ENCODE measurements at regions not wholly inside any gene's neighbourhood (a gene's known extent, or its start where the extent isn't known, plus 50 kb on each side); places are given as distances from the start of the nearest gene placed in this dataset.
A peak's percentile ranks its signal among the peaks of the same experiment; 100 is the strongest.

GRCh38 chr3:107428051-107428858, 51.0 kb downstream of the CCDC54 start:
- H3K27me3 Mint-ChIP-seq, result peaks cover 6 to 13% of the 10 kb centered on the region in 2 donors
- H3K27ac Mint-ChIP-seq, result no peak overlapping the region
- no peaks in the 10 kb centered on the region for H3K36me3 Mint-ChIP-seq
- H3K4me1 Mint-ChIP-seq (ENCODE audit: low read depth in 2 of 2), result peaks cover 8 to 14% of the 10 kb centered on the region in 2 donors
- H3K9me3 Mint-ChIP-seq, result no peaks in the 10 kb centered on the region
- ATAC-seq (no peak), DNase-seq (ENCODE audit: low spot score) (no peak)
- no peak overlapping the region for H3K4me3 Mint-ChIP-seq

GRCh38 chr3:107429320-107430181, 52.3 kb downstream of the CCDC54 start:
- ATAC-seq (peak; percentile 66 to 74), DNase-seq (ENCODE audit: low spot score) (peak; percentile 75)
- no peaks in the 10 kb centered on the region for H3K9me3 Mint-ChIP-seq
- H3K4me1 Mint-ChIP-seq (ENCODE audit: low read depth in 2 of 2), result peaks cover 8 to 14% of the 10 kb centered on the region in 2 donors
- no peak overlapping the region for H3K27ac Mint-ChIP-seq
- peaks cover 15 to 17% of the 10 kb centered on the region in 2 donors for H3K27me3 Mint-ChIP-seq
- H3K36me3 Mint-ChIP-seq, result no peaks in the 10 kb centered on the region
- peak overlapping the region; percentile 85 for H3K4me3 Mint-ChIP-seq

DNA sequence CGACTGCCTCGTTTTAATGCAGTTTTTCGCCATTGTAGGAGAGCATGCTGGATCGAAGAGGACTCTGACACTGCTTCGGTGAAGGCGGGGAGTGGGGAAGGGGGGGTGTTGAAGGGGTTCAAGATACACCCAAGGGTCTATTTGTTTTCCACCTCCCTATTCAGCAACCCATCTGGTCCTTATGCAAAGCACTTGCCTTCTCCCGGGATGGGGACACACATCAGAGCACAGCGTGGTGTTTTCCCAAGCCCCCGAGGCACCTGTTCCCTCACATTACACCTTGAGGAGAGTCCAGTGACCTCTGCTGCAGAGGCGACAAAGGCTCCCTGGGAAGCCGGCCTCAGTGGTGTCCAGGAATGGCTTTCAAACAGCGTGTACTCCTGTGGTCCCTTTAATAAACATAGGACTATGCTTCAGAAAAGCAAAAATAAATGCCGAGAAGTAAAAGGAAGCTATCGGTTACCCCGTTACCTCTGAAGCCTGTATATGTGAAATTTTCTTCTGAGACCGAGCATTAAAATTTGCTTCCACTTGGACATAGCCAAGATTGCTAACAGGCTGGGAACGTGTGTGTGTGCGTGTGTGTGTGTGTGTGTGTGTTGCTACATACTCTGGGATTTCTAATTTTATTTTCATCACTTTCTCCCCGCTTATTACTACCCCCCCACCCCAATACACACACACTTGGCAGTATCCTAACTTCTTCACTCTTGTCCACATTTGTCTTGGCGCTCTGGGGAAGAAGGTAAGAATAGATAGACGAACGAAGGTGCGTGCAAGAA, 53.2 kb downstream of the CCDC54 start:
- Mint-ChIP-seq H3K27ac (peak overlapping the region in 1 of 2 donors; percentile 67), H3K4me3 (peak overlapping the region; percentile 85), H3K27me3 (peaks cover 20% of the 10 kb centered on the region in 2 donors), H3K9me3 (no peaks in the 10 kb centered on the region), H3K36me3 (no peaks in the 10 kb centered on the region), H3K4me1 (ENCODE audit: low read depth in 2 of 2) (peaks cover 8 to 14% of the 10 kb centered on the region in 2 donors)
- DNase-seq (ENCODE audit: low spot score) (no peak), ATAC-seq (peak in 1 of 2 donors; percentile 2)

- H3K4me1 Mint-ChIP-seq (ENCODE audit: low read depth in 2 of 2), result peaks cover 8 to 14% of the 10 kb centered on the region in 2 donors
- ATAC-seq, result peak; percentile 50 to 62
- H3K36me3 Mint-ChIP-seq, result no peaks in the 10 kb centered on the region
- no peaks in the 10 kb centered on the region for H3K9me3 Mint-ChIP-seq
- H3K27me3 Mint-ChIP-seq, result peaks cover 20% of the 10 kb centered on the region in 2 donors
- H3K27ac Mint-ChIP-seq, result peak overlapping the region in 1 of 2 donors; percentile 67
- peak; percentile 63 for DNase-seq (ENCODE audit: low spot score)
- H3K4me3 Mint-ChIP-seq, result peak overlapping the region; percentile 85
Observed at GRCh38 chr3:107430996-107431245, 53.7 kb downstream of the CCDC54 start.

- no peaks in the 10 kb centered on the region for H3K36me3 Mint-ChIP-seq
- H3K27me3 Mint-ChIP-seq, result peaks cover 20% of the 10 kb centered on the region in 2 donors
- H3K9me3 Mint-ChIP-seq, result no peaks in the 10 kb centered on the region
- peak overlapping the region; percentile 41 to 67 for H3K27ac Mint-ChIP-seq
- peak; percentile 87 to 88 for ATAC-seq
- peak; percentile 66 for DNase-seq (ENCODE audit: low spot score)
- H3K4me1 Mint-ChIP-seq (ENCODE audit: low read depth in 2 of 2), result peaks cover 8 to 14% of the 10 kb centered on the region in 2 donors
- peak overlapping the region; percentile 85 for H3K4me3 Mint-ChIP-seq
Observed at GRCh38 chr3:107431246-107432012, 54.2 kb downstream of the CCDC54 start.

- H3K27ac Mint-ChIP-seq, result peak overlapping the region; percentile 41 to 61
- DNase-seq (ENCODE audit: low spot score), result no peak
- no peaks in the 10 kb centered on the region for H3K36me3 Mint-ChIP-seq
- ATAC-seq, result no peak
- H3K27me3 Mint-ChIP-seq, result peaks cover 20% of the 10 kb centered on the region in 2 donors
- peak overlapping the region; percentile 85 for H3K4me3 Mint-ChIP-seq
- peaks cover 8 to 14% of the 10 kb centered on the region in 2 donors for H3K4me1 Mint-ChIP-seq (ENCODE audit: low read depth in 2 of 2)
- H3K9me3 Mint-ChIP-seq, result no peaks in the 10 kb centered on the region
Observed at GRCh38 chr3:107432013-107432515, 54.8 kb downstream of the CCDC54 start.

GRCh38 chr3:107432646-107433045, 55.4 kb downstream of the CCDC54 start:
- no peaks in the 10 kb centered on the region for H3K9me3 Mint-ChIP-seq
- peak overlapping the region; percentile 85 for H3K4me3 Mint-ChIP-seq
- H3K27me3 Mint-ChIP-seq, result peaks cover 20% of the 10 kb centered on the region in 2 donors
- ATAC-seq (no peak), DNase-seq (ENCODE audit: low spot score) (no peak)
- no peak overlapping the region for H3K27ac Mint-ChIP-seq
- peaks cover 8 to 14% of the 10 kb centered on the region in 2 donors for H3K4me1 Mint-ChIP-seq (ENCODE audit: low read depth in 2 of 2)
- H3K36me3 Mint-ChIP-seq, result no peaks in the 10 kb centered on the region

DNA sequence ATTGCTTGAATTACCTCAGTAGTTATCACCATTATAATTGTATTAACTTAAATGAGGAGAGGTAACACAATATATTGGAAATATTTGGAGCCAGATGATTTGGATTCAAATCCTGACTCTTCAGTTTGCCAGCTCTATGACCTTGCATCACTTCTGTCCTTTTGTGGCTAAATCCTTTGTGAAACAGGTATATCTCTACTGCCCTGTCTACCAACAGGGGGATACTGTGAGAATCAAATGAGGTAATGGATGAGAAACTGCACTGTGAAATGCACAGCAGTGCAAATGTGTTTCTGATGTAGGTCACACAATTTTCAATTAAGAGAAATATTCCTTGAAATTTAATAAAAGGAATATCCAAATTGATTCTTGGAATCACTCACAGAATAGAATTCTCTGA, 58.8 kb downstream of the CCDC54 start:
- H3K9me3 Mint-ChIP-seq, result no peaks in the 10 kb centered on the region
- peaks cover 12 to 14% of the 10 kb centered on the region in 2 donors for H3K27me3 Mint-ChIP-seq
- H3K4me3 Mint-ChIP-seq, result no peak overlapping the region
- peaks cover 0 to 3% of the 10 kb centered on the region in 2 donors for H3K4me1 Mint-ChIP-seq (ENCODE audit: low read depth in 2 of 2)
- no peaks in the 10 kb centered on the region for H3K36me3 Mint-ChIP-seq
- H3K27ac Mint-ChIP-seq, result no peak overlapping the region
- no peak for DNase-seq (ENCODE audit: low spot score)
- ATAC-seq, result no peak

DNA sequence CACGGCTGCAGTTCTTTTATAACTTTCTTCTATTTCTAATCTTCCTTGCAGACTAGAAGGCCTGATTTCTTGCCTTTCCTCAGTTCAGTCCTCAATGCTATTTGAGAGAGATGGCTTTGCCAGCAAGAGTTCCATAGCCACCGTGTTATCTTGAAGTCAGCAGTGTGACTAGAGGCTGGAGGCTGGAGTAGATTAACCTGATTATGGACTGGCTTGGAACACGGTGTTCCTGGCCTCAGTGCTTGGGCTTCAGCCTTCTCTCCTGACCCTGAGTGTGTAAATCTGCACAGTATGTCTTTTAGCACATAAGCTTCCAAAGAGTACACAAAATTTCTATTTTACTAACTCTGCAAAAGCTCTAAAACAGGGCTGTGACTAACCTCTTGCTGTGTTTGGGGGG, 61.4 kb downstream of the CCDC54 start:
- H3K4me1 Mint-ChIP-seq (ENCODE audit: low read depth in 2 of 2), result no peaks in the 10 kb centered on the region

DNA sequence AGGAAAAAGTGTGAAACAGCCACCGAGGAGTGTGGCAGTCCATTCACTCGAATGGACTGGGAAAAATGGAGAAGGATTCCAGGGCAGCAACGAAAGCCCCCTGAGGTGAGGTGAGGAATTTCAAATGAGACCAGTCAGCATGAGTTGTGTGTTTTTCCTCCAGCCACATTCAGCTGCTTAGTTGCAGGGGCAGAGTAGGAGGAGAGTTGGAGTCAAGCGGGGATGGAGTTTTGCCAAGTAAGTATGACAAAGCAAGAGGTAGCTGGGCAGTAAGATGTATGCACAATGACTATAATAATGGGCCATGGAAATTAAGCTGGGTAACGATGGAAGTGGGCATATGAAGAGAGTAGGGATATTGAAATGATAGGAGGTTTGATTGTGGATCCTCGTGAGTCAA, 64.4 kb downstream of the CCDC54 start:
- DNase-seq (ENCODE audit: low spot score) (no peak), ATAC-seq (no peak)
- Mint-ChIP-seq H3K27ac (no peak overlapping the region), H3K36me3 (no peaks in the 10 kb centered on the region), H3K4me1 (ENCODE audit: low read depth in 2 of 2) (no peaks in the 10 kb centered on the region), H3K9me3 (no peaks in the 10 kb centered on the region), H3K27me3 (peaks cover 0 to 5% of the 10 kb centered on the region in 2 donors), H3K4me3 (no peak overlapping the region)

More for the DNA sequence above, 61.4 kb downstream of the CCDC54 start:
- Mint-ChIP-seq H3K27me3 (peaks cover 11 to 14% of the 10 kb centered on the region in 2 donors), H3K36me3 (no peaks in the 10 kb centered on the region), H3K27ac (no peak overlapping the region), H3K9me3 (no peaks in the 10 kb centered on the region), H3K4me3 (no peak overlapping the region)
- no peak for DNase-seq (ENCODE audit: low spot score)
- ATAC-seq, result no peak

GRCh38 chr3:107443461-107443860, 66.2 kb downstream of the CCDC54 start:
- Mint-ChIP-seq H3K4me1 (ENCODE audit: low read depth in 2 of 2) (no peaks in the 10 kb centered on the region), H3K4me3 (no peak overlapping the region), H3K27me3 (peaks cover 0 to 2% of the 10 kb centered on the region in 2 donors), H3K9me3 (no peaks in the 10 kb centered on the region), H3K36me3 (no peaks in the 10 kb centered on the region), H3K27ac (no peak overlapping the region)
- ATAC-seq (no peak), DNase-seq (ENCODE audit: low spot score) (no peak)

GRCh38 chr3:107446706-107447105, 69.5 kb downstream of the CCDC54 start:
- Mint-ChIP-seq H3K4me1 (ENCODE audit: low read depth in 2 of 2) (no peaks in the 10 kb centered on the region), H3K9me3 (no peaks in the 10 kb centered on the region), H3K27ac (no peak overlapping the region), H3K27me3 (peaks cover 0 to 2% of the 10 kb centered on the region in 2 donors), H3K4me3 (no peak overlapping the region), H3K36me3 (no peaks in the 10 kb centered on the region)
- no peak for DNase-seq (ENCODE audit: low spot score)
- no peak for ATAC-seq

Measured in natural killer cell treated with Interleukin-12 subunit alpha and Interleukin-12 subunit beta and Interleukin-15 and Interleukin-18, amount 100 ng/mL, for 72 hours (primary cell).